KMS-11 (cell line): ENCODE measurements at regions not wholly inside any gene's neighbourhood (a gene's known extent, or its start where the extent isn't known, plus 50 kb on each side); places are given as distances from the start of the nearest gene placed in this dataset.

Experiments used
- H2AFZ ChIP-seq: fragments of 200-600 bp; sonication (generic); 2 replicates; pipeline ENCODE4 v1.6.1; 2016; ENCODE audit warnings: antibody characterized with exemption, mixed run types, low read depth
- H3K27ac ChIP-seq: fragments of 200-600 bp; sonication (generic); 2 replicates; pipeline ENCODE4 v1.6.1; 2016; ENCODE audit warnings: mild to moderate bottlenecking, mixed run types
- H3K27me3 ChIP-seq: fragments of 200-600 bp; sonication (generic); 2 replicates; pipeline ENCODE4 v1.6.1; 2017; ENCODE audit warnings: mild to moderate bottlenecking, low read depth, mixed run types, moderate library complexity; ENCODE audit not compliant: insufficient read depth
- H3K36me3 ChIP-seq: fragments of 200-600 bp; sonication (generic); 2 replicates; pipeline ENCODE4 v1.6.1; 2017; ENCODE audit warnings: mild to moderate bottlenecking, mixed run types; ENCODE audit not compliant: insufficient read depth
- H3K4me1 ChIP-seq: fragments of 200-600 bp; sonication (generic); 2 replicates; pipeline ENCODE4 v1.6.1; 2016; ENCODE audit warnings: mild to moderate bottlenecking, low read depth, mixed run types; ENCODE audit not compliant: poor library complexity, severe bottlenecking
- H3K4me2 ChIP-seq: fragments of 200-600 bp; sonication (generic); 2 replicates; pipeline ENCODE4 v1.7.0; 2016; ENCODE audit warnings: mild to moderate bottlenecking, mixed run types
- H3K4me3 ChIP-seq: fragments of 200-600 bp; sonication (generic); IDR thresholded peaks from 2 replicates; pipeline ENCODE4 v1.6.1; 2017; ENCODE audit warnings: low read depth, low read length, mixed read lengths; ENCODE audit not compliant: insufficient read depth
- H3K79me2 ChIP-seq: fragments of 200-600 bp; sonication (generic); 2 replicates; pipeline ENCODE4 v1.6.1; 2016; ENCODE audit warnings: low read depth, mixed run types; ENCODE audit not compliant: insufficient read depth
- H3K9ac ChIP-seq: fragments of 200-600 bp; sonication (generic); 2 replicates; pipeline ENCODE4 v1.6.1; 2016; ENCODE audit warnings: mild to moderate bottlenecking, mixed run types
- H4K20me1 ChIP-seq: fragments of 200-600 bp; sonication (generic); 2 replicates; pipeline ENCODE4 v1.6.1; 2016; ENCODE audit warnings: mild to moderate bottlenecking, mixed run types; ENCODE audit not compliant: insufficient read depth
- CTCF ChIP-seq: fragments of 200-600 bp; sonication (generic); conservative IDR thresholded peaks from 2 replicates; pipeline ENCODE4 v1.6.1; 2017; ENCODE audit warnings: low read depth, mild to moderate bottlenecking, antibody characterized with exemption, low read length, moderate library complexity, mixed read lengths

- H3K4me1 ChIP-seq: no peaks in the 10 kb centered on the region
- no peak overlapping the region for H3K4me3 ChIP-seq
- no peak overlapping the region for H3K27ac ChIP-seq
- no peaks in the 10 kb centered on the region for H3K27me3 ChIP-seq
- no peak overlapping the region for H2AFZ ChIP-seq
- H4K20me1 ChIP-seq: no peaks in the 10 kb centered on the region
- no peak overlapping the region for H3K4me2 ChIP-seq
- no peak for TF ChIP-seq CTCF
- no peak overlapping the region for H3K9ac ChIP-seq
- no peaks in the 10 kb centered on the region for H3K36me3 ChIP-seq
- no peaks in the 10 kb centered on the region for H3K79me2 ChIP-seq
Measured at GRCh38 chr11:103624708-103625623, 411.5 kb upstream of the DDI1 start.

GRCh38 chr11:103625624-103625965 lies 410.8 kb upstream of the DDI1 start:
- Histone ChIP-seq H3K4me2 (no peak overlapping the region), H3K4me3 (no peak overlapping the region), H3K4me1 (no peaks in the 10 kb centered on the region), H3K27ac (no peak overlapping the region), H4K20me1 (no peaks in the 10 kb centered on the region), H3K79me2 (no peaks in the 10 kb centered on the region), H3K36me3 (no peaks in the 10 kb centered on the region), H3K9ac (no peak overlapping the region), H2AFZ (no peak overlapping the region), H3K27me3 (no peaks in the 10 kb centered on the region)
- no peak for TF ChIP-seq CTCF

GRCh38 chr11:103628121-103628520 lies 408.3 kb upstream of the DDI1 start:
- Histone ChIP-seq H3K36me3 (no peaks in the 10 kb centered on the region), H3K9ac (no peak overlapping the region)

GRCh38 chr11:103631841-103632240 lies 404.6 kb upstream of the DDI1 start:
- Histone ChIP-seq H3K9ac (no peak overlapping the region), H3K4me3 (no peak overlapping the region), H2AFZ (no peak overlapping the region), H3K4me2 (no peak overlapping the region), H3K27me3 (no peaks in the 10 kb centered on the region), H3K4me1 (no peaks in the 10 kb centered on the region), H4K20me1 (no peaks in the 10 kb centered on the region), H3K36me3 (no peaks in the 10 kb centered on the region), H3K27ac (no peak overlapping the region), H3K79me2 (no peaks in the 10 kb centered on the region)
- TF ChIP-seq CTCF: no peak

More at GRCh38 chr11:103628121-103628520, 408.3 kb upstream of the DDI1 start:
- Histone ChIP-seq H2AFZ (no peak overlapping the region), H3K27me3 (no peaks in the 10 kb centered on the region), H3K4me2 (no peak overlapping the region), H3K4me3 (no peak overlapping the region), H3K79me2 (no peaks in the 10 kb centered on the region), H4K20me1 (no peaks in the 10 kb centered on the region), H3K4me1 (no peaks in the 10 kb centered on the region), H3K27ac (no peak overlapping the region)
- no peak for TF ChIP-seq CTCF
